ENCODE measurements at regions not wholly inside any gene's neighbourhood (a gene's known extent, or its start where the extent isn't known, plus 50 kb on each side); places are given as distances from the start of the nearest gene placed in this dataset.

GRCh38 chr2:76558157-76558556 lies 847.4 kb upstream of the GCFC2 start:
- Histone ChIP-seq H3K9me2 (no peaks in the 10 kb centered on the region), H4K20me1 (ENCODE audit: insufficient read depth) (no peaks in the 10 kb centered on the region), H3K9me3 (no peaks in the 10 kb centered on the region), H3K4me2 (no peak overlapping the region), H3K9ac (no peak overlapping the region), H3K27me3 (ENCODE audit: insufficient read depth) (no peaks in the 10 kb centered on the region), H3K4me3 (ENCODE audit: low read depth in 2 of 2, low read length in 1 of 2) (no peak overlapping the region), H3K27ac (ENCODE audit: low read depth in 2 of 2, low read length in 1 of 2) (no peak overlapping the region), H3F3A (replicated peaks; ENCODE audit: insufficient read depth) (no peaks in the 10 kb centered on the region), H3K79me2 (ENCODE audit: insufficient read depth) (no peaks in the 10 kb centered on the region), H3K36me3 (replicated peaks in 1 of 2; ENCODE audit: control insufficient read depth in 1 of 2, insufficient read depth in 2 of 2, low read length in 1 of 2) (no peaks in the 10 kb centered on the region), H2AFZ (ENCODE audit: low read depth) (no peak overlapping the region), H3K4me1 (ENCODE audit: control insufficient read depth in 1 of 2, insufficient read depth in 2 of 2, low read depth in 1 of 2, low read length in 1 of 2) (no peaks in the 10 kb centered on the region)
- no peak for DNase-seq
- CTCF ChIA-PET: interaction anchor here (0.9 kb wide), 1 partner anchor 12 kb away, joined by 3 read pairs; no protein-coding TSS in a partner anchor
- POLR2A ChIA-PET: no interaction called here
- no peak for TF ChIP-seq FOXM1 (IDR thresholded peaks at IDR 0.05; ENCODE audit: low read depth)
- TF ChIP-seq MAX (IDR thresholded peaks at IDR 0.05; ENCODE audit: low read depth): no peak
- no peak for TF ChIP-seq EZH2phosphoT487 (IDR thresholded peaks at IDR 0.05; ENCODE audit: borderline replicate concordance, low read depth)
- no peak for TF ChIP-seq YY1 (IDR thresholded peaks at IDR 0.05; ENCODE audit: low read depth)
- no peak for TF ChIP-seq TCF12 (IDR thresholded peaks at IDR 0.05)
- TF ChIP-seq RFX5 (IDR thresholded peaks at IDR 0.05; ENCODE audit: low read length): no peak
- no peak for TF ChIP-seq TEAD4 (IDR thresholded peaks at IDR 0.05; ENCODE audit: borderline replicate concordance, insufficient read depth)
- no peak for TF ChIP-seq NRF1 (IDR thresholded peaks at IDR 0.05; ENCODE audit: low read depth, low read length)
- TF ChIP-seq NFIC (IDR thresholded peaks at IDR 0.05; ENCODE audit: borderline replicate concordance): no peak
- no peak for TF ChIP-seq GATA2 (CRISPR knock-in tag; IDR thresholded peaks at IDR 0.05)
- no peak for TF ChIP-seq ELF1 (IDR thresholded peaks at IDR 0.05)
- no peak for TF ChIP-seq USF2 (IDR thresholded peaks at IDR 0.05; ENCODE audit: borderline replicate concordance, low read depth, low read length)
- no peak for TF ChIP-seq TAF1 (IDR thresholded peaks at IDR 0.05; ENCODE audit: borderline replicate concordance, low read depth, low read length)
- TF ChIP-seq FOXJ3 (CRISPR knock-in tag; IDR thresholded peaks at IDR 0.05): no peak
- TF ChIP-seq JUND (IDR thresholded peaks at IDR 0.05): no peak
- TF ChIP-seq ZBTB33 (IDR thresholded peaks at IDR 0.05; ENCODE audit: borderline replicate concordance, low read depth): no peak
- no peak for TF ChIP-seq GABPA (IDR thresholded peaks at IDR 0.05; ENCODE audit: low read depth)
- no peak for TF ChIP-seq RCOR1 (IDR thresholded peaks at IDR 0.05; ENCODE audit: low read length)

GRCh38 chr2:76556018-76556417 lies 845.3 kb upstream of the GCFC2 start:
- Histone ChIP-seq H3K27me3 (ENCODE audit: insufficient read depth) (no peaks in the 10 kb centered on the region), H3K9me3 (no peaks in the 10 kb centered on the region), H3K9me2 (no peaks in the 10 kb centered on the region), H3K79me2 (ENCODE audit: insufficient read depth) (no peaks in the 10 kb centered on the region), H3K4me2 (no peak overlapping the region), H3K27ac (ENCODE audit: low read depth in 2 of 2, low read length in 1 of 2) (no peak overlapping the region; a peak in 1 of 4 replicates), H3K36me3 (replicated peaks in 1 of 2; ENCODE audit: control insufficient read depth in 1 of 2, insufficient read depth in 2 of 2, low read length in 1 of 2) (no peaks in the 10 kb centered on the region), H3K4me3 (ENCODE audit: low read depth in 2 of 2, low read length in 1 of 2) (no peak overlapping the region), H3F3A (replicated peaks; ENCODE audit: insufficient read depth) (no peaks in the 10 kb centered on the region), H4K20me1 (ENCODE audit: insufficient read depth) (no peaks in the 10 kb centered on the region), H2AFZ (ENCODE audit: low read depth) (no peak overlapping the region), H3K4me1 (ENCODE audit: control insufficient read depth in 1 of 2, insufficient read depth in 2 of 2, low read depth in 1 of 2, low read length in 1 of 2) (no peaks in the 10 kb centered on the region), H3K9ac (no peak overlapping the region)
- WGBS (ENCODE audit: low lambda C conversion rate): 22% methylated on average over 2 of the region's 2 CpGs
- CTCF ChIA-PET: no interaction called here
- no peak for DNase-seq
- POLR2A ChIA-PET: no interaction called here
- TF ChIP-seq PBX3 (IDR thresholded peaks at IDR 0.05) (no peak), ELF1 (IDR thresholded peaks at IDR 0.05) (no peak), USF2 (IDR thresholded peaks at IDR 0.05; ENCODE audit: borderline replicate concordance, low read depth, low read length) (no peak), SMC3 (IDR thresholded peaks at IDR 0.05; ENCODE audit: low read depth, low read length) (no peak), POLR2AphosphoS5 (IDR thresholded peaks at IDR 0.05; ENCODE audit: low read depth, low read length) (no peak), MXI1 (IDR thresholded peaks at IDR 0.05; ENCODE audit: low read depth, low read length) (no peak), YY1 (IDR thresholded peaks at IDR 0.05; ENCODE audit: low read depth) (no peak), MEF2A (IDR thresholded peaks at IDR 0.05; ENCODE audit: borderline replicate concordance, low read depth) (no peak), EZH2phosphoT487 (IDR thresholded peaks at IDR 0.05; ENCODE audit: borderline replicate concordance, low read depth) (no peak), CTCF (IDR thresholded peaks at IDR 0.05) (no peak)
